H1 (cell line): ENCODE measurements at regions not wholly inside any gene's neighbourhood (a gene's known extent, or its start where the extent isn't known, plus 50 kb on each side); places are given as distances from the start of the nearest gene placed in this dataset.

ENCODE experiments used
- CTCF ChIA-PET: fragments of 300-600 bp; sonication (Branson Sonifier 250); formaldehyde crosslinking; loops from one replicate; lab custom pipeline; 2021; ENCODE audit not compliant: partially characterized antibody; lab: Charles Lee
- POLR2A ChIA-PET: fragments of 300-600 bp; sonication (Branson Sonifier 250); formaldehyde crosslinking; loops from one replicate; lab custom pipeline; 2021; ENCODE audit warnings: inconsistent platforms; ENCODE audit not compliant: partially characterized antibody; lab: Charles Lee
- DNase-seq, 2 experiments: peaks; one replicate each; pipeline versions ENCODE4 v3.0.0 to v3.0.0-alpha.2; 2010 to 2022; ENCODE audit warnings: low spot score in 2 of 2, low read depth in 1 of 2, mixed read lengths in 1 of 2
- FAIRE-seq: peaks from 2 replicates; lab custom pipeline; 2011; peaks lifted over from hg19 to GRCh38; lab: Jason Lieb, UNC
- H2AFZ ChIP-seq: 2 replicates; pipeline ENCODE4 v1.8.1; 2012; ENCODE audit warnings: low read length, inconsistent platforms
- H2AK5ac ChIP-seq: 2 replicates; pipeline ENCODE4 v1.6.1; 2013; ENCODE audit warnings: low read depth, low read length
- H2BK120ac ChIP-seq: replicated peaks from 2 replicates; pipeline ENCODE3; 2013; ENCODE audit warnings: low read depth, low read length, inconsistent platforms
- H2BK12ac ChIP-seq: 2 replicates; pipeline ENCODE4 v1.6.1; 2013; ENCODE audit warnings: low read depth, low read length
- H2BK15ac ChIP-seq: 2 replicates; pipeline ENCODE4 v1.6.1; 2013; ENCODE audit warnings: low read length
- H2BK20ac ChIP-seq: 2 replicates; pipeline ENCODE4 v1.6.1; 2013; ENCODE audit warnings: low read length
- H2BK5ac ChIP-seq: 2 replicates; pipeline ENCODE4 v1.6.1; 2013; ENCODE audit warnings: low read depth, low read length
- H3K14ac ChIP-seq: 2 replicates; pipeline ENCODE4 v1.6.1; 2013; ENCODE audit warnings: inconsistent platforms; ENCODE audit not compliant: insufficient read length
- H3K18ac ChIP-seq: 2 replicates; pipeline ENCODE4 v1.6.1; 2013; ENCODE audit warnings: low read length; ENCODE audit errors: extremely low read depth
- H3K23ac ChIP-seq: 2 replicates; pipeline ENCODE4 v1.6.1; 2013; ENCODE audit warnings: inconsistent platforms; ENCODE audit not compliant: insufficient read length
- H3K23me2 ChIP-seq: 2 replicates; pipeline ENCODE4 v1.6.1; 2013; ENCODE audit warnings: low read depth, low read length
- H3K27ac ChIP-seq: 2 replicates; pipeline ENCODE4 v1.6.1; 2011; ENCODE audit warnings: low read depth, low read length, inconsistent platforms
- H3K27me3 ChIP-seq, 4 experiments: replicated peaks in 1 of 4; 1 replicate in 1 of 4; 2 replicates in 3 of 4; pipeline versions ENCODE4 v1.6.1 to v1.8.1; 2011 to 2013; ENCODE audit warnings: low read length in 3 of 4, mild to moderate bottlenecking in 3 of 4, inconsistent platforms in 2 of 4, mixed read lengths in 2 of 4, moderate library complexity in 1 of 4; ENCODE audit not compliant: control insufficient read depth in 3 of 4, insufficient read depth in 3 of 4; ENCODE audit errors: extremely low read depth in 1 of 4
- H3K36me3 ChIP-seq, 4 experiments: 2 replicates each; pipeline versions ENCODE4 v1.6.1 to v1.8.1; 2011 to 2013; ENCODE audit warnings: mild to moderate bottlenecking in 4 of 4, low read length in 3 of 4, moderate library complexity in 2 of 4, control low read depth in 1 of 4, inconsistent platforms in 1 of 4; ENCODE audit not compliant: insufficient read depth in 4 of 4, control insufficient read depth in 2 of 4
- H3K4ac ChIP-seq: replicated peaks from 2 replicates; pipeline ENCODE3; 2013; ENCODE audit warnings: low read length, low read depth, mixed read lengths, inconsistent platforms; ENCODE audit not compliant: insufficient read length
- H3K4me1 ChIP-seq, 4 experiments: replicated peaks in 1 of 4; 1 replicate in 1 of 4; 2 replicates in 3 of 4; pipeline versions ENCODE4 v1.6.1 to v1.8.1; 2011 to 2013; ENCODE audit warnings: low read length in 3 of 4, inconsistent platforms in 2 of 4, mixed read lengths in 1 of 4; ENCODE audit not compliant: insufficient read depth in 4 of 4, control insufficient read depth in 3 of 4
- H3K4me2 ChIP-seq, 2 experiments: 2 replicates each; pipeline versions ENCODE4 v1.6.1 to v1.8.1; 2011 to 2013; ENCODE audit warnings: low read depth in 2 of 2, low read length in 2 of 2, control low read depth in 1 of 2, inconsistent platforms in 1 of 2, mild to moderate bottlenecking in 1 of 2; ENCODE audit not compliant: insufficient read depth in 1 of 2
- H3K4me3 ChIP-seq, 4 experiments: fragments of 200-600, 300-600 bp in 1 of 4; sonication (generic), shearing (Covaris generic), sonication (Bioruptor Twin) in 1 of 4; 2 replicates each; pipeline versions ENCODE4 v1.5.1 to v1.8.1; 2011 to 2016; ENCODE audit warnings: low read length in 4 of 4, low read depth in 3 of 4, control low read depth in 2 of 4, inconsistent platforms in 2 of 4, mild to moderate bottlenecking in 2 of 4, mixed read lengths in 1 of 4, moderate library complexity in 1 of 4; ENCODE audit not compliant: insufficient read depth in 2 of 4; ENCODE audit errors: extremely low read depth in 1 of 4
- H3K56ac ChIP-seq: replicated peaks from 2 replicates; pipeline ENCODE3; 2013; ENCODE audit warnings: low read depth, mild to moderate bottlenecking, mixed read lengths, low read length, inconsistent platforms; ENCODE audit not compliant: insufficient read length
- H3K79me1 ChIP-seq: 2 replicates; pipeline ENCODE4 v1.6.1; 2013; ENCODE audit warnings: low read depth, low read length, control low read depth
- H3K79me2 ChIP-seq, 2 experiments: 2 replicates each; pipeline versions ENCODE4 v1.6.1 to v1.8.1; 2012 to 2013; ENCODE audit warnings: low read length in 2 of 2, mild to moderate bottlenecking in 2 of 2, inconsistent platforms in 1 of 2; ENCODE audit not compliant: insufficient read depth in 2 of 2, control insufficient read depth in 1 of 2
- H3K9ac ChIP-seq, 4 experiments: replicated peaks in 1 of 4; 1 replicate in 1 of 4; 2 replicates in 3 of 4; pipeline versions ENCODE4 v1.6.1 to v1.8.1; 2011 to 2013; ENCODE audit warnings: low read depth in 3 of 4, low read length in 3 of 4, control low read depth in 2 of 4, mild to moderate bottlenecking in 2 of 4, moderate library complexity in 2 of 4, inconsistent platforms in 1 of 4; ENCODE audit errors: extremely low read depth in 1 of 4
- H3K9me3 ChIP-seq, 2 experiments: 2 replicates each; pipeline versions ENCODE4 v1.6.1 to v1.8.1; 2012 to 2013; ENCODE audit warnings: mild to moderate bottlenecking in 2 of 2, moderate library complexity in 2 of 2, control low read depth in 1 of 2, inconsistent platforms in 1 of 2, low read depth in 1 of 2, low read length in 1 of 2, mixed read lengths in 1 of 2; ENCODE audit not compliant: insufficient read depth in 2 of 2
- H4K20me1 ChIP-seq, 2 experiments: replicated peaks in 1 of 2; 2 replicates each; pipeline versions ENCODE3 to v1.8.1; 2011 to 2013; ENCODE audit warnings: inconsistent platforms in 2 of 2, low read length in 2 of 2, mild to moderate bottlenecking in 1 of 2; ENCODE audit not compliant: insufficient read depth in 2 of 2, control insufficient read depth in 1 of 2
- H4K5ac ChIP-seq: 2 replicates; pipeline ENCODE4 v1.6.1; 2013; ENCODE audit warnings: low read length, low read depth, mixed read lengths, inconsistent platforms; ENCODE audit not compliant: insufficient read length
- H4K8ac ChIP-seq: 2 replicates; pipeline ENCODE4 v1.8.0; 2013; ENCODE audit warnings: mild to moderate bottlenecking, moderate library complexity, low read length, inconsistent platforms; ENCODE audit not compliant: insufficient read depth; ENCODE audit errors: extremely low read depth
- H4K91ac ChIP-seq: replicated peaks from 2 replicates; pipeline ENCODE3; 2013; ENCODE audit warnings: low read length, mixed read lengths, inconsistent platforms; ENCODE audit not compliant: insufficient read length
- CBX5 ChIP-seq: fragments of 300-800, 300-1000 bp; sonication (generic); IDR thresholded peaks from 2 replicates; pipeline ENCODE4 v1.7.1; 2016; ENCODE audit warnings: antibody characterized with exemption, low read length, low read depth
- FOSL1 ChIP-seq: IDR thresholded peaks from 2 replicates; pipeline ENCODE4 v1.6.1; 2011; ENCODE audit warnings: mild to moderate bottlenecking, low read depth, low read length, moderate library complexity; ENCODE audit not compliant: insufficient read depth
- HDAC6 ChIP-seq: IDR thresholded peaks from one replicate; pipeline ENCODE4 v1.7.1; 2012; ENCODE audit warnings: low read depth, mild to moderate bottlenecking, inconsistent platforms, low read length, moderate library complexity
- KDM4A ChIP-seq: IDR thresholded peaks from one replicate; pipeline ENCODE4 v1.7.1; 2012; ENCODE audit warnings: low read depth, mild to moderate bottlenecking, moderate library complexity, low read length, inconsistent platforms; ENCODE audit not compliant: severe bottlenecking
- RBBP5 ChIP-seq: IDR thresholded peaks from 2 replicates; pipeline ENCODE4 v1.7.1; 2012; ENCODE audit warnings: low read depth, mild to moderate bottlenecking, inconsistent platforms, low read length, moderate library complexity, borderline replicate concordance
- SIN3A ChIP-seq, 2 experiments: IDR thresholded peaks in 1 of 2; conservative IDR thresholded peaks in 1 of 2; 2 replicates each; pipeline ENCODE4 v1.6.1; 2011 to 2012; ENCODE audit warnings: low read length in 2 of 2, improper control_type of control experiment in 1 of 2, low read depth in 1 of 2, mild to moderate bottlenecking in 1 of 2
- SP4 ChIP-seq: IDR thresholded peaks from 2 replicates; pipeline ENCODE4 v1.6.1; 2012; ENCODE audit warnings: low read length, inconsistent platforms
- SRF ChIP-seq: IDR thresholded peaks from 2 replicates; pipeline ENCODE4 v1.6.1; 2011; ENCODE audit warnings: mild to moderate bottlenecking, low read depth, low read length, moderate library complexity
- TEAD4 ChIP-seq: IDR thresholded peaks from 2 replicates; pipeline ENCODE4 v1.6.1; 2012; ENCODE audit warnings: low read depth, low read length, inconsistent platforms, mixed read lengths
- WGBS, 2 experiments: shearing (Covaris generic) in 1 of 2; methylation state at CpG; one replicate each; pipeline versions ENCODE4 v1.1.6 to v1.1.7; 2013 to 2015; ENCODE audit warnings: low lambda C conversion rate in 2 of 2, mixed read lengths in 2 of 2, inconsistent platforms in 1 of 2, low coverage in 1 of 2, missing lambda C conversion rate in 1 of 2; ENCODE audit not compliant: insufficient replicate concordance in 2 of 2, insufficient coverage in 1 of 2, insufficient read length in 1 of 2; ENCODE audit errors: extremely low coverage in 1 of 2, missing lambda C conversion rate in 1 of 2; 5-methylcytosine and 5-hydroxymethylcytosine counted together

GRCh38 chr7:106419455-106420182 lies 134.8 kb upstream of the NAMPT start:
- ChIA-PET POLR2A (no interaction called here), CTCF (no interaction called here)
- no peak overlapping the region for H3K4me3 ChIP-seq
- no peak overlapping the region for H3K9ac ChIP-seq
- H3K14ac ChIP-seq = no peak overlapping the region
- H3K56ac ChIP-seq = no peak overlapping the region
- no peak overlapping the region for H3K4me2 ChIP-seq
- no peaks in the 10 kb centered on the region for H3K9me3 ChIP-seq
- FAIRE-seq = no peak
- H4K91ac ChIP-seq = no peak overlapping the region
- no peak overlapping the region for H2AK5ac ChIP-seq
- H3K4me1 ChIP-seq = no peaks in the 10 kb centered on the region
- no peaks in the 10 kb centered on the region for H4K20me1 ChIP-seq
- no peak overlapping the region for H2BK5ac ChIP-seq
- no peaks in the 10 kb centered on the region for H3K79me1 ChIP-seq
- no peak overlapping the region for H4K8ac ChIP-seq
- no peak overlapping the region for H2BK12ac ChIP-seq
- H2BK120ac ChIP-seq = no peak overlapping the region
- DNase-seq = no peak
- no peaks in the 10 kb centered on the region for H3K79me2 ChIP-seq
- no peak overlapping the region for H3K27ac ChIP-seq
- H2AFZ ChIP-seq = no peak overlapping the region
- no peak overlapping the region for H3K4ac ChIP-seq
- 88% methylated on average over 9 of the region's 9 CpGs; no CpG with 5 or more reads in 1 of the 2 experiments for WGBS, 2 experiments
- H3K27me3 ChIP-seq = no peaks in the 10 kb centered on the region
- no peak overlapping the region for H3K18ac ChIP-seq
- no peak overlapping the region for H3K23ac ChIP-seq
- no peak overlapping the region for H2BK20ac ChIP-seq
- no peak overlapping the region for H2BK15ac ChIP-seq
- H3K23me2 ChIP-seq = no peaks in the 10 kb centered on the region
- H3K36me3 ChIP-seq = no peaks in the 10 kb centered on the region
- no peak overlapping the region for H4K5ac ChIP-seq
- no peak for TF ChIP-seq KDM4A
- no peak for TF ChIP-seq TEAD4
- no peak for TF ChIP-seq RBBP5
- no peak for TF ChIP-seq CBX5
- no peak for TF ChIP-seq SRF
- no peak for TF ChIP-seq FOSL1
- no peak for TF ChIP-seq SP4
- no peak for TF ChIP-seq HDAC6
- TF ChIP-seq SIN3A (conservative IDR thresholded peaks at IDR 0.05 in 1 of 2, IDR thresholded peaks at IDR 0.05 in 1 of 2; ENCODE audit: low read depth in 1 of 2, low read length in 2 of 2) = no peak
